ENCODE measurements at regions not wholly inside any gene's neighbourhood (a gene's known extent, or its start where the extent isn't known, plus 50 kb on each side); places are given as distances from the start of the nearest gene placed in this dataset.

DNA sequence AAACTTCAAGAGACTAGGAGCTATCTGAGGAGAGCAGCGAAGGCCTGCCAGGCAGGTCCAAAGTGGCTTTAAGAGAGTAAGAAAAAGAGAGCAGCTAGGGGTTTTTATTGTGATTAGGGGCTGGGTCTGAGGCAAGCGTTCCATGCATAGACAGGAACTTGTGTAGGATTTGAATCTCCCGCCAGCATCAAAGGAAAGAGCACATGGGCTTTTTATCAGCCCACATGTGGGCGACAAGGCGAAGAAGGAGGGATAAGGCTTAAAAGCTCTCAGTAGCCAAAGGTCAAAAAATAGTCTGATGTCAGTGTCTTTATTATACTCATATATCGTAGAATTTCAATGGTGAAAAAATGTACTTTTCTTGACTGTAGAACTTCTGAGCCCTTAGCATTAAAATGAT, 178.5 kb upstream of the TMEFF2 start:
- DNase-seq (ENCODE audit: low spot score) = no peak

DNA sequence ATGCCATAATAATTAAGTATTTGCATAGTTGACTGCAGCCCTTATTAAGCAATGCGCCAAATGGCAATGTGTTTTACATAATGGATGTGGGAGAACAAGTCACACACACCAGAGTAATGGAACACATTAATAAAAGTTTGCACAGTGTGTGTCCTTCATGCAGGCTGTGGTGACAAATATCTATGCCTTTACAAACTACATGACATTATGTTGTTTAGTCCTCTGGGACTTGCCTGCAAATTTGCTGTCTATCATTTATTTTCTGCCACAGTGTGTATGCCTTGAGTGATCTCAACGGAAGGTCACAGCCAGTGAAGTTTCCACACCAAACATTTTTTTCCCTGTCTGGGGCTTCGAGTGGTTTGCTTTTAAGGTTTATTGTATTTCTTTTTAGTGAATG, 175.2 kb upstream of the TMEFF2 start:
- DNase-seq (ENCODE audit: low spot score) = no peak

DNA sequence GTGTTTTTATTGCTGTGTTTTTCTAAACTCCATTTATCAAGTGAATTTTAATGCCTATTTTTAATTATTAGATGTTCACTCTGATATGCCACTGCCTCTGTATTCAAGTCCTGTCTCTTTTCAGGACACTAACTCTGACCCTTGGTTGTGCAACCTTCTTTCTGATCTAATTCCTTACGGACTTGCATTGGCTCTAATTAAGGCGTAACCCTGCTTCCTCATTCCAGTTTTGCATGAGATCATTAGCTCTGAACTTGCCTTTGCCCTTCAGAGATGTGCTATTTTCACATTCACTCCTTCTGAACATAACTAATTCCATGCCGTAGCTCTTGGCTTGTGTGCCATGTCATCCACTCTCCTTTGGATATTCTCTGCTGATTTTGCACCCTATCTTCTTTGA, 162.5 kb upstream of the TMEFF2 start:
- no peak for DNase-seq (ENCODE audit: low spot score)

DNA sequence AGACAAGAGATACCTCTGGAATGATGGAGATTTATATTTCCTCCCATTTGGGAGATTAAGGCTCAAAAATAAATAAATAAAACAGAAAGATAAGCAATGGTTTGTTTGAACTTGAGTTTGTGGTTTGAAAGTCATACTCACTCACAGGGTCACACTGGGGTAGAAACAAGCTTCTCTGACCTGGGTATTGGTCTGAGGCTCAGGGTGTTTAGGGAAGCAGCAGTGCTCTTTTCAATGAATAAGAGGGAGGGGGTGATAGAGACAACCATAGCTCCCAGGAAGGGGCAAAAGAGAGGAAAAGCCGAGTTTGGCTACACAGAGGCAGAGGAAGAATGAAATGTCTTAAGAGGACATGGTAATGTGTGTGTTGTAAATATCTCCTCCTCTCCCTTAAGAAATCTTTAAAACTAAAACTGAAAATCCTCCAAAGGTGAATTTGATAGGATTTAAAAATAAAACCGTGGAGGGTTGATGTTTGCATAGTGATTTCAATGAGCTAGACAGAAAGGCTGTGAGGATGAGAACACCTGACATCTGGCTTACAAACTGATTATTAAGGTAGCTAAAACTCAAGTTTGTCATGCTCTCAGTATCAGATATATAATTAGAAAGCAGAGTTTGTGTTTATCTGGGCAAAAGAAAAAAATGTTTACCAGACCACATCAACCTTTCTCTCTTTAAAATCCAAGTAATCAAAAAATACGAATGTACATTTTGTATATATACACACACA, 159.9 kb upstream of the TMEFF2 start:
- no peak for DNase-seq (ENCODE audit: low spot score)

DNA sequence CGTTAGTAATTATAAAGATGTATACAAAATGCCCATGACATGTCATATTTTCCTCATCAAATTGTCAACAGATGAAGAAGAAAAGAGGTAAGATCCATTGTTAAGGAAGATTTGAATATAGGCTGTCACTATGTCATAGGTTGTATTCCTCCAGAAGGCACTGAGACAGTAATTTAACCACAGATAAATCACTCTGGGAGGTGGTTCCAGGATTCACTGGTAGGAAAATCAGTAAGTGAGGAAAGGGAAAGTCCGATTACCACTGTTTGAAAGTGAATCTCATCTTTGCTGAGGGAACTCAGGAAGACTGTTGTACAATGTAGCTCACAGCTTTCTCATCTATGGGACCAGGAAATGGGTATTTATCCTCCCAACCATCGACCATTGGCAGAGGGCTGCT, 152.8 kb upstream of the TMEFF2 start:
- DNase-seq (ENCODE audit: low spot score) = no peak

DNA sequence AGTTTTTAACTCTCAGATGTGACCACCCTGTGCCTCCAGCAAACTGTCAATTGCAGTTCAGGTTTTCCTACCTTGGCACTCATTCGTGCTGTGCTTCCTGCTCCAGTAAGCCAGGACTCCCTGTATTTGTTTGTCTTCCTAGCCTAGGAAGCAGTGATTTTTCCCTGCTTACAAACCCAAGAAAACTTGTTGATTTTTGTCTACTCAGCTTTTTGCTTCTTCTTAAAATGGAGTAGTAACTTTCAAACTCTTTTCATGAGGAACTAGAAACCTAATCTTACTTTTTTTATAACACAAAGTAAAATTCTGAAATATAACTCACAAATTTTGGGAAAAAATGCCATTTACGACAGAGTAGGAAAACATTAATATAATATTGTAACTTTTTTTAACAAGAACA, 150.6 kb upstream of the TMEFF2 start:
- DNase-seq (ENCODE audit: low spot score) = no peak

DNA sequence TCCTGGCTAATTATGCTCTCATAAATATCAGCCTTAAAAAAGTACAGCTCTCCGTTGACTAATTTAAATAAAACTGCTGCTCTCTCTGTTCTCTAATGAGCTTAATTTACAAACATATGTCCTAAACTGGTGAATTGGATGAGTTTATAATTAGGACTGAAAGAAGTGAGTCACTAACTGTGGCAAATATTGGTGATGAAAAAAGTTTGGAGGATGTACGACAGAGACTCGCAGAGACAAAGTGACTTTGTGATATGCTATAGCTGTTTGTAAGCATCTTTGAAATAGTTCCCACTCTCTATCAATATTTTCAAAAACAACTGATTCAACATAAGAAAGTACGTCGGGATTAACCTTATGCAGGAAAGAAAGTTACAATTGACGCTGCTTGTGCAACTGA, 138.9 kb upstream of the TMEFF2 start:
- no peak for DNase-seq (ENCODE audit: low spot score)

DNA sequence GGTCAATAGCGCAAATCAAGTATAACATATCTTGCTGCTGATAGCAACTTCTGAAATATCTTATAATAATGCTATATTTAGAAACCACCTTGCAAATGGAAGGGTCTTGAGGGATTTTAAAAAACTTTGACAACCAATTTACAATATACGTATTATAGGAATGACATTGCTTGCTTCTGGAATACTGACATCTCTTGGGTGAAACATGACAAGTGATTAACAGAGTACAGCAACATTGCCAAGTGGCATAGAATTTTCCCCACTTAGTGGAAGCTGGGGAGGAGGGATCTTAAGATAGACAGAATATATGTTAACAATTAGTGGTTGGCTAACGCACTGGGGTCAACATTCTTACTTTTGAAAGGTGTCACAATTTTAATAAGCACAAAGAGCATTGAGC, 133.6 kb upstream of the TMEFF2 start:
- DNase-seq (ENCODE audit: low spot score) = no peak

DNA sequence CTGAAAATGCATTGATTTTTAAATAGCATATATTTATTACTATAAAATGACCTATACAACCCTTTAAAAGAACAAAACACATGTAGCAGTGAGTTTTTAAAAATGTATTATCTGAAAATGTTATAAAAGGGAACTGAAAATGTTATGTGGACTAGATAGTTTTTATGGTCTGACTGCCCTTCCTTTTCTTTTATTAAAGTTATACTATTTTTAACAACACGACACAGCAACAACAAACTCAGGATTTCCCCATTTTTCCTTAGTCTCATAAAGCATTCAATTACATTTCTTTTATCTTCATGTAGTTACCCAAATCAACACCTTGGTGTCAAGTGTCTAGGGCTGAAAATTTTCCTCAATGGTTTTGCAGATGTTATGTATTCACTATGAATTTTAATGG, 132.8 kb upstream of the TMEFF2 start:
- no peak for DNase-seq (ENCODE audit: low spot score)

DNA sequence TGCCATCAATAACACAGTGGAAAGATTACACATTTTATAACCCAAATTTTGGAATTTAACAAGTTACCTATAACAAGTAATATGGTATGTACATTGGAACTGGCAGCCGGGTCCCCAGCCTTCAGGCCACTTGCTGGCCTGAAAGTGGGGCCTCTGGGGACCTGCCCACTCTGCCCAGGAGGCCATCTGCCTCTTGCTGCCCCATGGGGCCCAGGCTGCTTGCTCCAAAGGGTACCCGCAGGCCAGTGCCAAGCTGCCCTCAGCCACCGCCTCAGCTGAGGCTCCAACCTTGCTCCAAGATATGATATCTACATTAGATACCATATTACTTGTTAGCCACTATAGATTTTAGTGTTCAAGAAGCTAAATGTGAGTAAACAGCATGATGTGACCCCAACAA, 120.8 kb upstream of the TMEFF2 start:
- DNase-seq (ENCODE audit: low spot score) = no peak

DNA sequence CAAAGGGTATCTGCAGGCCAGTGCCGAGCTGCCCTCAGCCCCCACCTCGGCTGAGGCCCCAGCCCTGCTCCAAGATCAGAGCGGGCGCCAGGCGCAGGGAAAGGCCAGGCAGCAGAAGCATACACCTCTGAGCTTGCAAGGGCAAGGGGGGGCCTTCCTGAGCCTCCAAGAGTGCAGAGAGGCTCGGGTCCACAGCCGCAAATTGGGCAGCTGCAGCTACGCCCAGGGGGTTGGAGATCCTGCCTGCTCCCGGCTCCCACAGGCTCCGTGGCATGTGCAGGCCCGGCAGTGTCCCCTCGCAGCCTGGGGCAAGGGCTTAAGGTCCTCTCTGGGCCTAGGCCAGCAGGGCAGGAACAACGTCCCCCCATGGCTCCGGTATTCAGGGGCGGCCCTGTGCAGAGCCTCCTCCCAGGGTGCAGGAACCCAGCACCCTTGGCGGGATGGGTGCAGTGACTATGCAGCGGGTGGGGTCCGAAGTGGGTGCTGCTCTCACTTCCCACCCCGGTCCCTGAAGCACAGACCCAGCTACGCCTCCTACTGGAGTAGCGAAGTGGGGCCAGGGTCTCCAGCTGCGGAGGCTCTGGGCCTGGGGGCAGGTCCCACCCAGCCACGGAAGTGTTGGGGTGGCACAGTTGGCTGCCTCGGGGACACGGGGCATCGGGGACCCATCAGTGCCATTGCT, 120.2 kb upstream of the TMEFF2 start:
- no peak for DNase-seq (ENCODE audit: low spot score)

DNA sequence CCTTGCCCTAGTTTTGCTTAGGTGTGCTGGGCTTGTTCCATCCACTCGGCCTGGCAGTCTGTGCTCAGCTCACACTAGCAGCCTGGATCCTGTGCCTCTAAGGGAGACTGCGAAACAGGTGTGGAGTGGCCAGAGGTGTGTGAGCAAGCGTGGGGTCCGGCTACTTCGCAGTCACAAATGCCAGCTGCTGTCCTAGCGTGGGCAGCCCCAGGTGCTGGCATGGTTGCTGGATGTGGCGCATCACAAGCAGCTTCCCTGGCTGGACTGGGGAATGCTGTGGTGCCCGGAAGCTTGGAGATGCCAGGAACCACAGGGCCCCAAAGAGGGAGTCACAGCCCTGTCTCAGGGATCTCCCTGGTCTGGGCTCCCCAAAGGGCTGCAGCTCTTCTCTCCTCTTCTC, 119.0 kb upstream of the TMEFF2 start:
- DNase-seq (ENCODE audit: low spot score) = no peak

DNA sequence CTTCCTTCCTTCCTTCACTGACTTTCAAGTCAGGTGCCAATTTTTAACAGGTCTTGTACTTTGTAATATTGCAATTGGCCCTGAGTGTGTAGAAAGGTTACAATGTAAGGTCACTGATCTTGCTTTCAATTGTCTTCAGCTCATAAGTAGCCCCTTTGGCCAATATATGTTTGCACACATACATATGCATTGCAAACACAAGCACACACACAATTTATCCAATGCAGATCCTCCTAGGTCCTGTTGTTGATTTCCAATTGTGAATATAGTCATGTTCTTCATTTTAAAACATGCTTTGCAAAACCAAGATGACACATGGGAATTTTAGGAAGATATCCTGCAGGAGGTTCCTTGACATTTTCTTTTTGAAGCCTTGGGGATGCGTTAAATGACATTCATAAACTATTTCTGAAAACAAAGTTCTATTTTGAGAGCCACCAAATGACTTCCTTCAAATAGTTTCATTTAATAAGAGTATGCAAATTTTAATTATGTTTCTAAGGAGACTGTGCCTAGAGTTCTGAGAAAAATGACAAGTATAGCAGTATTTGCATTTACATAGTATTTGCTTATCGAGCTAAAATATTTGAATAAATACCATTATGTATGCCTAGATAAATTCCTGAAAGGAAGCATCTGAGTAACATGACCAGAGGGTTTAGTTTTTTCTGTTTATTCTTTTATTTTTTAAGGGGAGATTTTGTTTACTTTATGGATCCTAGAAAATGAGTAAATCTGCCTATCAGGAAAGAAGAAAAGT, 117.1 kb upstream of the TMEFF2 start:
- no peak for DNase-seq (ENCODE audit: low spot score)

DNA sequence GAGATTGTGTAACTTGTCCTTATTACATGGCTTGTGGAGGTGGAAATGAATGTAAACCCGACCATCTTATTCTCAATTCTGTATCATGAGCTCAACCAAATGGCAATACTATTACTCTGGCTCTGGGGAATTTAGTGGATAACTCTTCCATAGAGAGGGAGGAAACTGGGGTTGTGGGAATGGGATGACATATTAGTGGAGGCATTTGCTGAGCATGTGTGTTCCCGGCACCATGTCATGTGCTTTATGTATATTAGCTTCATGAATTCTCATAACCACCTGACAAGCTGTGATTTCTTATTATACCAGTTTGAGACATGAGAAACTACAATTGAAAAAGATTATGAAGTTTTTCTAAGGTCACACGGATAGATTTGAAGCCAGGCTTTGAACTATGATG, 112.8 kb upstream of the TMEFF2 start:
- DNase-seq (ENCODE audit: low spot score) = no peak

DNA sequence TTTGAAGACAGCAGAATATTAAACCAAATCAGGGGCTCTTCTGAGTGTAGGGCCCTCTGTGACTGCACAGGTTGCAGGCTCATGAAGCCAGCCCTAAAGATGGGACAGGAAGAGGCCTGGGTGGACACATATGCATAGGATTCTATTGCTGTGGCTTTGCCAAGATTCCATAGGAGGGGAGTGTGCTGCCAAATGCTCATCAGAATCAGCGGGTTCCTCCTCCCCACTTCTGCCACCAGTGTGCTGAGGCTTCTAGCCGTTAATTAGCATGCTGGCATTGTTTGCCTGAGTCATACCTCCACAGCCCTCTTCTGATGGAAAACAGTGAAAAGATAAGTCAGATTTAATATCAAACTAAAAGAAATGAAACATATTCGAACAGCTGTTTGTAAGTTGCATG, 103.9 kb upstream of the TMEFF2 start:
- DNase-seq (ENCODE audit: low spot score) = no peak

DNA sequence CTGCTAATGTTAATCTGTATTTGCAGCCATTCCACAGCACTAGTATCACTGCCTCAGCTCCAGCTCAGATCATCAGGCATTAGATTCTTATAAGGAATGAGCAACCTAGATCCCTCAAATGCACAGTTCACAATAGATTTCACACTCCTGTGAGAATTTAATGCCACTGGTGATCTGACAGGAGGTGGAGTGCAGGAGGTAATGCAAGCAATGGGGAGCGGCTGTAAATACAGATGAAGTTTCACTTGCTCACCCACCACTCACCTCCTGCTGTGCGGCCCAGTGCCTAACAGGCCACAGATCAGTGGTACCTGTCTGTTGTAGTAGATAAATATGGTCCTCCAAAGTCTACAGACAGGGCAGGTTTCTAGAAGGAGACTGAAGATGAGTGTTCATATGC, 97.7 kb upstream of the TMEFF2 start:
- no peak for DNase-seq (ENCODE audit: low spot score)

DNA sequence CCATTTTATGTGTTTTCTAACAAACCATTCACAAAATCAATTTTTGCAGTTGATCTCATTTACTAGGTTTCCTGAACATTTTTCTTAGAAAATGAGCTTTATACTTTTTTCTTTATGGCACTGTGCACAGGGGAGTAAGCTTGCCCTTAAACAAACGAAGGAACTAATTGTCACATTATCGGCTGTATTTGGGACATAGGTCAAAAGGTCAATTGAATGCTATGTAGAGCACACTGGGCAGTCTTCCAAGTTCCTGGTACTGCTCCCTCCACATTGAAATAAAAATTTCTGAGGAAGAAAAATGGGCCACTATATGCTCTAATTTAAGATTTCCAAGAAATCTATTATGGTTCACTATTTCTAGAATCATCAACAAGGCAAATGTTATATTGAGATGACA, 93.6 kb upstream of the TMEFF2 start:
- no peak for DNase-seq (ENCODE audit: low spot score)

DNA sequence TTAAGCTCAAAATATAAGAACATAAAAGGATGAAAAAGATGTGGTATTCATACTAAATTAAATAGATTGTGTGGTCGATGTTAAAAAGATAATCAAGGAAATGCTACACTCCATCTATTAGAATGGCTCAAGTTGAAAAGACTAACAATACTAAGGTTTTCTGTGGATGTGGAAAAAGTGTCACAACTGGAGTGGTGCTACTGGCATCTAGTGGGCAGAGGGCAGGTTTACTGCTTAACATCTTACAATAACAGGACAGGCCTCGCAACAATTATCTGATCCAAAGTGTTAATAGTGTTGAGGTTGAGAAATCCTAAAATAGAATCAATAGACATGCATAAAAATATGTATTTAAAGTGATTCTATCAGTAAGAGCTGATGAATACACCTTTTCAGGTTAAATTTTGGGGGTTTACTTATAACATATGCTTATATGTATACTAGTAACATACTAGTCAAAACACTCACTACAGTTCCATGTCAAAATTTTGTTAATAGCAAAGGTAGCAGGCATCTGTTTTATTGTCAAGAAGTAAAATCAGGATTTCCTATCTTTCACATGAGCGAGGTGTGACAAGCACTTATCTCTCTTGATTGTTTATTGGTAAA, 91.5 kb upstream of the TMEFF2 start:
- no peak for DNase-seq (ENCODE audit: low spot score)

DNA sequence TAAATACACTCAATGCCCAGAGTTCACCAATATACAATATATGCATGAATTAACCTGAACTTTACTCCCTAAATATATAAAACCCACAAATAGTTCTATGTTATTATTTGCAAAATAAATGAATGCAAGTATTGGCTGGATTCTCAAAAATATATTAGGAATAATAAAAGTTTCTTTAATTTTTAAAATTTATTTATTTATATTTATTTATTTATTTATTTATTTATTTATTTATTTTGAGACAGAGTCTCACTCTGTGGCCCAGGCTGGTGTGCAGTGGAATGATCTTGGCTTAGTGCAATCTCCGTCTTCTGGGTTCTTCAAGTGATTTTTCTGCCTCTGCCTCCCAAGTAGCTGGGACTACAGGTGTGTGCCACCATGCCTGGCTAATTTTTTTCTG, 88.7 kb upstream of the TMEFF2 start:
- no peak for DNase-seq (ENCODE audit: low spot score)

DNA sequence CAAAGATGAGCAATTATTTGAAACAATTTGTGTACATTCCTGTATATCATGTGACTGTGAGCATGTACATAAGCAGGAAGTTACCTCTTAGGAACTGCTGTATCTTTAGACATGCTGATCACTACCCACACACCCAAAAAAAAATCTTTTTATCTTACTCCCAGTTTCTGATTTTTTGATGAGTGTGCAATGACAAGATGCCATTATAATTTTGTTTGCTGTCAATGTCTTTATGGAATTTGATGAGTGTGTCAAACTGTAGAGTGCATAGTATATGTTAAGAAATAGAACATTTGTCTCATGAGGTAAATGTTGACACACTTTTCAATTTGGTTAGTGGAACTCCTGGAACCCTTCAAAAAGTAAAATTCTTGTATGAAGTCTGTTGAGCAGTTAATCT, 84.0 kb upstream of the TMEFF2 start:
- DNase-seq (ENCODE audit: low spot score) = no peak

DNA sequence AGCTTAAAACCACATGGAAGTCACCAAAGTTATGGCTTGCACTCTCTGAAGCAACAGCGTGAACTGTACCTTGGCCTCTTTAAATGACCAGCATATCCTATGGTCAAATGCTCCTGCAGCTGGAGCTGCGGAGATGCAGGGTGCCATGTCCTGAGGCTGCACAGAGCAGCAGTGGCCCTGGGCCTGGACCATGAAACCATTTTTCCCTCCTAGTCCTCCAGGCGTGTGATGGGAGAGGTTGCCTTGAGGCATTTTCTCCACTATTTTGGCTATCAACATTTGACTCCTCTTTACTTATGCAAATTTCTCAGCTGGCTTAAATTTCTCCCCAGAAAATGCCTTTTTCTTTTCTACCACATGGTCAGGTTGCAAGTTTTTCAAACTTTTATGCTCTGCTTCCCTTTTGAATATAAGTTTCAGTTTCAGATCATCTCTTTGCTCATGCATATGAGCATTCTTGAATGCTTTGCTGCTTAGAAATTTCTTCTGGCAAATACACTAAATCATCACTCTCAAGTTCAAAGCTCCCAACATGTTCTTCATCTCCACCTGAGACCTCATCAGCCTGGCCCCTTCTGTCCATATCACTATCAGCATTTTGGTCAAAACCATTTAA, 82.9 kb upstream of the TMEFF2 start:
- DNase-seq (ENCODE audit: low spot score) = no peak

DNA sequence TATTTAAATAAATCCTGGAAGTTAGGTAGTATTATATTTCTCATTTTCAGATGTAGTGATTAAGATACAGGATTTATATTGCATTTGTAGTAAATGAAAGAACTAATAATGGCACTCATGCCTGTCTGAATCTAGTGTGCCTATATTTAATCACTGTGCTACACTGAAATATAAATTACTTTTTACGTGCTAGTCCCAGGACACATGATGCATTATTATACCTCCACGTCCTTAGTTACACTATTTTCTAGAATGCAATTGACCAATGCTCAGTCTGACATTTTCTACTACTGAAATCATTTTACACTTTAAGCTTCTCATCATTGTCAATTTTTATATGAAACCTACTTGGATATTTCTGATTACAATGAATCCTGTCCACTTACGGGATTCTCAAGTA, 80.9 kb upstream of the TMEFF2 start:
- no peak for DNase-seq (ENCODE audit: low spot score)

DNA sequence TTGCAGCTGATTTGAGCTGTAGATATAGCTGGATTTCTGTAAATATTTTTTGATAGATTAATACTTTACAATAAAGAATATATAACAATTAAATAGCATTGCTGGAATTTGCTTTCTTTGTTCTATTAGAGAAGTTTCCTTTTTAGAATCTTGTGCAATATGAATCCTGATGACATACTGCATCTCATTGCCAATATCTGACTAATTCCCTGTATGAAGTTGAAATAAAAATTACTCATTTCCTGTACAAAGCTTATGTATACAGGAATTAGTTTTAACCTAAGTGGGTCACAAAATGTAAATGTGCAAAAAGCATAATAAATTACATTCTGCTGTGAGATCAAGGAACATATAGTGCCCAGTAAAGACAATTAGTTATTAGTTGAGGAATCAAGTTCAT, 72.8 kb upstream of the TMEFF2 start:
- no peak for DNase-seq (ENCODE audit: low spot score)

Measured in germinal center (tissue), 1 donor.